ENCODE measurements at regions not wholly inside any gene's neighbourhood (a gene's known extent, or its start where the extent isn't known, plus 50 kb on each side); places are given as distances from the start of the nearest gene placed in this dataset.

GRCh38 chr17:5943982-5944381, 126.2 kb upstream of the WSCD1 start:
- TF ChIP-seq EZH2 (IDR thresholded peaks at IDR 0.05; ENCODE audit: low read depth) (no peak), CTCF (conservative IDR thresholded peaks at IDR 0.05) (no peak)
